Urinary bladder (tissue), 3 donors: ENCODE measurements at regions not wholly inside any gene's neighbourhood (a gene's known extent, or its start where the extent isn't known, plus 50 kb on each side); places are given as distances from the start of the nearest gene placed in this dataset.
A peak's percentile ranks its signal among the peaks of the same experiment; 100 is the strongest.

Experiments used
- DNase-seq: peaks from one replicate; pipeline ENCODE4 v3.0.0-alpha.2; 2015; ENCODE audit errors: extremely low spot score
- H3K27ac ChIP-seq: one replicate; pipeline ENCODE4 v1.5.1; 2013; ENCODE audit warnings: low read depth, mild to moderate bottlenecking, moderate library complexity
- H3K36me3 ChIP-seq: one replicate; pipeline ENCODE4 v1.6.1; 2013; ENCODE audit warnings: mild to moderate bottlenecking, moderate library complexity; ENCODE audit not compliant: insufficient read depth
- H3K4me1 ChIP-seq: one replicate; pipeline ENCODE4 v1.6.1; 2013; ENCODE audit warnings: mild to moderate bottlenecking, moderate library complexity; ENCODE audit not compliant: insufficient read depth
- H3K4me3 ChIP-seq: one replicate; pipeline ENCODE4 v1.5.1; 2013; ENCODE audit warnings: low read depth, low read length
- WGBS: extraction: QIAGEN DNeasy Blood & Tissue Kit; methylation state at CpG from one replicate; pipeline ENCODE4 v1.1.7; 2013; 5-methylcytosine and 5-hydroxymethylcytosine counted together
- donor health status: healthy with polysubstance abuse.
- donor health status: healthy.

DNA sequence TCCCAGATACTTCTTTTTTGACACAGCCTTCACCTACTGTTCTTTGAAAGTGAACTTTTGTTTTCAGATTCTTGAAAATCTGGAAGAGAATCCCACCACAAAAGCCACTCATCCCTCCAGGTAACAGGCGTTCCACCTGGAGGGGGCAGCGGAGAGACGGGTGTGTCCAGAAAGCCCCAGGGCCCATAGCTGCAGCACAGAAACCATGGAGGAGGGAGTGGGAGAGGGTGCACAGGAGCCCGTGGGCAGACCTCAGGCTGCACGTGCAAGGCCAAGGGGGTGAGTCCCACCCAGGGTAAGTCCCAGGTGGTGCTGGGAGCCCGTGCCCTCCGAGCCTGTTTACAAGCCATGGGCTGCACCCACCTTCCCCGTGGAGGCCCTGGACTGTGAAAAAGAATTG, 86.5 kb downstream of the PSMG1 start:
- Histone ChIP-seq H3K4me3 (no peak overlapping the region), H3K27ac (no peak overlapping the region), H3K4me1 (no peaks in the 10 kb centered on the region), H3K36me3 (no peaks in the 10 kb centered on the region)
- DNase-seq = no peak
- 95% methylated on average over 8 of the region's 8 CpGs for whole genome bisulfite sequencing

DNA sequence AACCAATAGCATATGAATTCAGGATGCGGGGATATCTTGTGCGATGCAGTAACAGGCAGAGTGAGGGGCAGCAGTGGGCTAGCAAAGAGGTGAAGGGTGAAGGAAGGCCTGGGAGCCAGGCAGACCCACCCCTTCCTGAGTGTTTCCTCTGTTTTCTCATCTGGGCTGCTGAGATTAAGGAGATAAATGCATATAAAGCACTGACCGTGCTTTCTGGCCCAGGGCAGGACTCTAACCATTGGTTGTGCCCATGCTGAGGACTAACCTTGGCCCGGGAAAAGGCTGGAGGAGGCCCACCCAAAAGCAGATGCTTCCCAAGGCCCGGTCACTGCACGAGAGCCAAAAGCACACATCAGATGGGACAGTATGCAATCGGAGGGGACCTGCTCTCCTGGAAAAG, 87.6 kb downstream of the PSMG1 start:
- DNase-seq = no peak

DNA sequence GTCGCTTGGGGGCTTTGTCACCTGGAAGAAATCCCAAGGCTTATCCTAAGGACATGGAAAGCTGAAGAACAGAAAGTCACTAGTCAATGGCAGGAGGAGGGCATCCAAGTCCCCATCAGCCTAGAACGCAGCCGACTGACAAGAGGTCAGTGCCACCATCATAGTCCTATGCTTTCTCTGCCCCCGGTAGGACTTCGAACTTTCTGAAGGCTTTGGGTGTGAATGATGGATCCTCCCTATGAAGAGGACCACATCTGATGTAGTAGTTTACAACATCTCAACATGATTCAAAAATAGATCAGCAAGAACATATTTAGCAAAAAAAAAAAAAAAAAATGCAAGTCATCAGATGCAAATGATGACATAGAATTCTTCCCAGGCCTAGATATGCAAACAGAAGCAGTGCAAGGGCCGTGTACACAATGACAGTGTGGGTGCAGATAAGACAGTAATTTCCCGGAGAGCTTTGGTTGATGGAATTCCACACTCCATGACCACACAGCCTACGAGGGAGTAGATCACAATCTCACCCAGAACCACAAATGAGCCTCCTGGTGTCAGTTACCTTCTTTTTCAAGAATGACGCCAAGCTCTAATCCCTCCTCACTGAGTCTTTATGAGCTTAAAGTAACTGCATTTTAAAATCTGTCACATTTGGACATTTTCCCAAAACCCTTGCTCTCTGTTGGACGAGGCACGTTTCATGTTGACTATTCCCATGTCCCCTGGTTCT, 88.2 kb downstream of the PSMG1 start:
- 71% methylated on average over 11 of the region's 11 CpGs for WGBS
- Histone ChIP-seq H3K36me3 (no peaks in the 10 kb centered on the region), H3K27ac (no peak overlapping the region), H3K4me1 (no peaks in the 10 kb centered on the region), H3K4me3 (no peak overlapping the region)
- no peak for DNase-seq

More for the DNA sequence above, 87.6 kb downstream of the PSMG1 start:
- H3K4me3 ChIP-seq = no peak overlapping the region
- 77% methylated on average over 7 of the region's 7 CpGs for WGBS
- no peaks in the 10 kb centered on the region for H3K4me1 ChIP-seq
- H3K27ac ChIP-seq = no peak overlapping the region
- no peaks in the 10 kb centered on the region for H3K36me3 ChIP-seq

DNA sequence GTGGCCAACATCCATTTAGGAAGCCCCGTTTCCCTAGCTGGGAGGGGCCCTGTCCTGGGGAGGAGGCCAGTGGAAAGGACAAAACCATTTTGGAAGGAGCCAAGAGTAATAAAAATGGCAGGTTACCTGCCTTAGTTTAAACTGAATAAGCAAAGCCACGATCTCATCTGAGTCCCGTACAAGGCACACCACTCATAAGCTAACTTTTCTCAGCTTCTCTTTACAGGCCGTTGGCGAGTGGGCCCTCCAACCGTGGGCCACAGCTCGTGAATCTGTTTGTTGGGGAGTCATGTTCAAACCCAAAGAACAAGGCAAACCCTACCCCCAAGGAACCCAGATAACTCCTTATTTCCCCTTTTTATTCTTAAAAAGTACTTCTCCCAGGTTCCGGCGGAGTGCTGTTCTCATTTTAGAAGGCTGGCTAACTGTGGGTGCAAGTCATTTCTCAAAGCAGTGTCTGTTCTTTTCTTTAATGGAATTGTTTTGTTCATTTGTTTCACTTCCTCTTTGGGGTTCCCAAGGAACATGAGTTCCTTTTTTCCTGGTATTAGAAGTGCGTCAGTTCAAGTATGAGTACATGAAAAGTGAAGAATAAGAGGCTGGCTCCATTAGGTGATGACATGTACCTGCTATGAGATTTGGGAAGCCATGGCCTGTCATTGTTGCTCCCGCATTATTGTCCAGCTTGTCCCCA, 89.0 kb downstream of the PSMG1 start:
- H3K36me3 ChIP-seq = no peaks in the 10 kb centered on the region
- no peak for DNase-seq
- 88% methylated on average over 11 of the region's 11 CpGs for WGBS
- H3K4me3 ChIP-seq = no peak overlapping the region
- no peak overlapping the region for H3K27ac ChIP-seq
- no peaks in the 10 kb centered on the region for H3K4me1 ChIP-seq

DNA sequence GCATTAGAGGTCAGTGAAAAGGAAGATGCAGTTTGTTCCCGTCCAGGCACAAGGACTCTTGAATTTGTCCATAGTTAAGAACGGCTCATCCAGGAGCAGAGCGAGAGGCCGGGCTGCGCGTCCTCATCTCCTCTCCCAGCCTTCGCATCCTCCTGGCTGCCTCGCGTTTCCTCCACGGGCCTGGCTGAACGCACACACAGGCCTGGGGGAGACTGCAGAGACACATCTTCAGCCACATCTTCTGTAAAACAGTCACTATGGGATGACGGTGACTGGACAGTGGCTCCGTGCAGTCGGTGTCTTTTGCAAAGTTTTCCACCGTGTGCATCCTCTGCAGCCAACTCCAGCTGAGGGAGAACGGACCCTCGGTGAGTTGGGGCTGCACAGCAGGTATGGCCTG, 89.7 kb downstream of the PSMG1 start:
- H3K27ac ChIP-seq = no peak overlapping the region
- DNase-seq = no peak
- H3K36me3 ChIP-seq = no peaks in the 10 kb centered on the region
- no peak overlapping the region for H3K4me3 ChIP-seq
- WGBS = 96% methylated on average over 17 of the region's 17 CpGs
- H3K4me1 ChIP-seq = no peaks in the 10 kb centered on the region

DNA sequence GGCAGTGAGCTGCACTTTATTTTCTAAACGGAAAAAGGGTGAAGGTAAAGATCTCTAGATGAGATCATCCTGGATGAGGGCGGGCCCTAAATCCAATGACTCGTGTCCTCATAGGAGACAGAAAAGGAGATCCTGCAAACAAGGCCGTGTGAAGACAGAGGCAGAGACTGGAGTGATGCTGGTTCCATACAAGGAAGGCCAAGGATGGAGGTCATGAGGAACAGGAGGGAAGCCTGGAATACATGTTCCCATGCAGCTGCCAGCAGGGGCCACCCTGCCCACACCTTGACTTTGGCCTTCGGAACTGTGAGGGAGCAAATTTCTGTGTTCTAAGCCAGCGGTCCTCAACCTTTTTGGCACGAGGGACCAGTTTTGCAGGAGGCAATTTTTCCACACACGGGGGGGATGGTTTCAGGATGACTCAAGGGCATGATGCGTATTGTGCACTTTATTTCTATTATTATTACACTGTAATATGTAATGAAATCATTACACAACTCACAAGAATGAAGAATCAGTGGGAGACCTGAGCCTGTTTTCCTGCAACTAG, 94.3 kb downstream of the PSMG1 start:
- Histone ChIP-seq H3K36me3 (no peaks in the 10 kb centered on the region), H3K27ac (no peak overlapping the region), H3K4me1 (no peaks in the 10 kb centered on the region), H3K4me3 (no peak overlapping the region)
- DNase-seq = no peak
- WGBS = 58% methylated on average over 9 of the region's 9 CpGs

DNA sequence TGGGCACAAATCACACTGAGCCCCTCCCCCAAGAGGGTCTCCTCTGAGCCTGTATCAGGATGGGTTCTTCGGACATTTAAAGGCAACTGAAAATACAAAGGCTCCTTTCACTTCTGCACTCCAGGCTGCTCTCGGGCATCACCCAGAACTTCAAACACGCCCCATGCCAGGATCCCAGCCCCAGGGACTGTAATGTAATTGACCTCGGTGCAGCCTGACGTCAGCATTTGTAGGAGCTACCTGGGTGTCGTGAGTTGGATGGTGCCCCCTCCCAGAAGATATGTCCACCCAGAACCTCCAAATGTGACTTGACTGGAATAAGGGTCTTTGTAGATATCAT, 95.2 kb downstream of the PSMG1 start:
- H3K4me3 ChIP-seq = no peak overlapping the region
- WGBS = 82% methylated on average over 6 of the region's 6 CpGs
- H3K4me1 ChIP-seq = no peaks in the 10 kb centered on the region
- no peak for DNase-seq
- H3K27ac ChIP-seq = no peak overlapping the region
- no peaks in the 10 kb centered on the region for H3K36me3 ChIP-seq

DNA sequence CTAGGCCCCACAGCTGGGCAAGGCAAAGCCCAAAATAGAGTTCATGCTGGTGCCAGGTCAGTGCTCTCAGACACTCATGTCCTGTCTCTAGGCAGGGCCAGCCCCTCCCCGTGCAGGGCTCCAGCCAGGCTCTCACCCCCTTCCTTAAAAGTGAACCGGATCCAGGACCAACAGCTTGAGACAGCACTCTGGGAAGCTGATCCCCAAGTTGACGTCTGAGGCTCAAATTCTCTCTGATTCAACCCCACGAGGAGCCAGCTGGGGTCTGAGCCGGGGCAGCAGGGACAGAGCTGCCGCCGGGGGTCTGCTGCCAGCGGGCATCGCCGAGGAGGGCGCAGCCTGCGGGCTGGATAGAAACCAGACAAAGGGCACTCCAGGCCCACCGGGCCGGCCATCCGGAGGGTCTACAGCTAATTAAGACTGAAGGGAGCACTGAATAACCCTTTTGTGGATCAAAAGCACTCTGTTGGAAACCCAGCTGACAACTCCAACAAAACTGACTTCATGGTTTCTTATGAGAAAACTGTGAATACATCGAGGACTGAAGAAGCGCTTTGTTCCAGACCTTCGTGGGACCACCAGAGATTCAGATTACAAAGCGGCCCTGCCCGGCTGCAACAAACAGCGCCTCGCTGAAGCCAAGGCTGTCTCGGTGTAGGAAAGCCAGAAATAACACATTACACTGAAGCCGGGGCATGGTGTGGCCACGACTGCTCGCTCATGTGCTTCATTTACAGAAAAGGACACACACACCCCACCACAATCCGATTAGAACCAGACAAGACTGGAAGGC, 95.8 kb downstream of the PSMG1 start:
- Histone ChIP-seq H3K4me3 (no peak overlapping the region), H3K36me3 (no peaks in the 10 kb centered on the region), H3K4me1 (no peaks in the 10 kb centered on the region), H3K27ac (no peak overlapping the region)
- 85% methylated on average over 27 of the region's 27 CpGs for WGBS
- DNase-seq = no peak

DNA sequence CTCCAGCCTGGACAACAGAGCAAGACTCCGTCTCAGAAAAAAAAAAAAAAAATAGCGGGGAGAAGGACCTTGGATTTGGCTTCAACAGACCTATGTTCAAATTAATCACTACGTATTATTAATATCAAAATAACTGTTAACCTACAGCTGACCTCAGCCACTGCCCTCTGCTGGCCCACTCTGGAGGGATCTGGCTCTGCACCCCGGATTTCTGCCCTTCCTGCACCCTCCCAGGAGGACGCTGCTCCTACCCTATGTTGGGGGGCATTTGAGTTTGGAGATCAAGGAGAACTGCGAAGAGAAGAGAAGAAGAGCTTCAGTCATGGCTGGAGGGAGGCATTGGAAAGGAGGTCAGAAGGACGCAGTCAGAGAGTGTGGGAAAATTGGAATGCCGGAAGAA, 96.7 kb downstream of the PSMG1 start:
- no peaks in the 10 kb centered on the region for H3K4me1 ChIP-seq
- H3K27ac ChIP-seq = no peak overlapping the region
- no peak for DNase-seq
- 91% methylated on average over 8 of the region's 8 CpGs for WGBS
- H3K4me3 ChIP-seq = no peak overlapping the region
- no peaks in the 10 kb centered on the region for H3K36me3 ChIP-seq

DNA sequence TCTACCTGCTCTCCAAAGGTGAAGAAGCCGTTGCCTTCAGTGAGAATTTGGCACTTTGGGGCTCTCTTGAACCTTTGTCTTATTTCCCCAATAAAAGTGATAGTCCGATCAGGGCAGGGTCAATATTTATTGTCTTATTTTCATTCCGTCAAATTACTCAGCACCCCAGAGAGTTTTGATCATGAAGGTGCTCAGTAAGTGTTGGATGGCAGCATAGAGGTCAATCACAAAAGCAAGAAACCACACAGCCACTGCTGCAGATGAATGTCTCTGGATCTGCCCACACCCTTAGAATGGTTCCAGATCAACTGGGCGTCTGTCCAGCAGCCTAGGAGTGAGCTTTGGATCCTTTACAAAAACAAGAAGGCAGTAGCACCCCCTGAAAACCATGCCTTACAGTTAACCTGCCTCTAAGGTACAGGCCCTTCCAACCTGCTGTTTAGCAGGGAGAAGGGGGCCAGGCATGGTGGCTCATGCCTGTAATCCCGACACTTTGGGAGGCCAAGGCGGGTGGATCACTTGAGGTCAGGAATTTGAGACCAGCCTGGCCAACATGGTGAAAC, 97.3 kb downstream of the PSMG1 start:
- DNase-seq = no peak
- Histone ChIP-seq H3K4me3 (no peak overlapping the region), H3K36me3 (no peaks in the 10 kb centered on the region), H3K27ac (no peak overlapping the region), H3K4me1 (no peaks in the 10 kb centered on the region)
- 93% methylated on average over 6 of the region's 6 CpGs for WGBS

DNA sequence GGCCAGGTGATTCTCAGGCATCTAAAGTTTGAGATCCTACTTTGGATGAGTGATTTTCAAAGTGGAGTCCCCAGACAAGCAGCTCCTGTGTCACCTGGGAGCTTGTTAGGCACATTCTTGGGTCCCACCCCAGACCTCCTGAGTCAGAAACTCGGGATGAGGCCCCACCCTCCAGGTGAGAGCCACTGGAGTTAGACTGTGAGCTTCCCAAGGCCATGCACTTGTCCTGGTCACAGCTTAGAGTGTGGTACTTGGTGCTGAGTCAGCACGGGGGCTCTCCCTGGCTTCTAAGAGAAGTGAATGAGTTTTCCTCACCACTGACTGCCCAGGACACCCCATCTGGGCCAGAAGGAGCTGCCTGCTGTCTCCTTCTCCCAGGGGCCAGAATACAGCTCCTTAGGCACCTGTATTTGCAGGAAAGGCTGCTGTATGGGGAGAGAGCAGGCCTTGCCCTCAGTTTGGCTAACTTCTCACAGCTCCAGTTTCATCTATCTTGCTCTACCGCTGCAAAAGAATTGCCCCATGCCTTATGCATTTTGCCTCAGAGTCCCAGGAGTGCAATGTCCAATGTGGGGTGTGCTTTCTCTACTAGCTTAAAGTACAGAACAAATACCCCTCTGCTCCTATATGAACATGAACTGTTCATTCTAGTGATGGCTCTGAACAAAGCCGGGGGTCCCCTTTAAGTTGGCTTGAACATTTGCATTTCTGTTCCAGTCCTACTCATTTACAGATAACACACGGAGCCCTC, 98.1 kb downstream of the PSMG1 start:
- DNase-seq = no peak
- Histone ChIP-seq H3K27ac (no peak overlapping the region), H3K36me3 (no peaks in the 10 kb centered on the region), H3K4me1 (no peaks in the 10 kb centered on the region), H3K4me3 (no peak overlapping the region)
- WGBS = 82% methylated on average over 5 of the region's 5 CpGs

DNA sequence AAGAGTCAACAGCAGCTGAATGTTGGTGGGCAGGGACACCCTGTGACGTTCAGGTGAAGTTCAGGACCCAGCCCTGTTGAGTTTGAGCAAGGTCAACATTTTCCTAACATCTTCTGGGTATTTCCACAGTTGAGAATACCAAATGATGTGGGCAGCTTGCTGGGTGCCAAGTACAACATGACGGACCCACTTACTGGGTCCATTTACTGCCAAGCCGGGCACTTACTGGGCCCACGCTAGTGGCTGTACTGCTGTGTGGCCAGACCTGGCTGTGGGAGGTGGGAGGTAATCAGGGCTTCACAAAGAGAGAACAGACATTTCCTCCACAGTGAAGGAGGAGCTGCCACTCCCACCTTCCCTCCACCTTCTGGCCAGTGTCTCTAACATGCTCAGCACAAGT, 99.2 kb downstream of the PSMG1 start:
- H3K36me3 ChIP-seq = no peaks in the 10 kb centered on the region
- no peak overlapping the region for H3K4me3 ChIP-seq
- DNase-seq = no peak
- 82% methylated on average over 4 of the region's 4 CpGs for WGBS
- H3K4me1 ChIP-seq = no peaks in the 10 kb centered on the region
- H3K27ac ChIP-seq = no peak overlapping the region

DNA sequence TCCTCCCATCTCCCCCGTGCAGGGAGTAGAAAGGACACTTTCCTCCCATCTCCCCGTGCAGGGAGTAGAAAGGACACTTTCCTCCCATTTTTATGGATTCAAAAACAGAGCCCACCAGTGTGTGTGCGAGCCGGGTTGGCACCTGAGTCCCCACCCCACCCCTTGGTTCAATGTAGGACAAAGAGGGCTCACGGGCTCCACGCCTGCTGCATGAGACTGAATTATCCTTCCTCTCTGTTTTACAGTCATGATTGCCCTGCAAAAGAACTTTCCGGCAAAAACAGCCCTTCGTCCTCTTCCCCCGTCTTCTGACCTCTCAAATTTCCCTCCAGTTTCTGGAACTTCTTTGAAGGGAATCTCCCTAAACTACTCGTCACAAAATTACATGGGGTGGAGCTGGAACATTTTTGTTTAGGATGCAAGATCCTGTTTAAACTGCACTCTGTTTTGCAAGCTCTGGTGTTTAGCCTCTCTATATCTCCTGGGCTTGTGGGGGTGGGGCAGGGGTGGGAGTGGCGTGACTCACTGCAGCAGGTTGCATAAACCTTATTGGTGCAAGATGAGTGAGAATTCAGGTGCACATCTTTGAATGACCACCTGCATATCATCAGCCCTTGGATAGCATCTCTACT, 99.8 kb downstream of the PSMG1 start:
- H3K36me3 ChIP-seq = no peaks in the 10 kb centered on the region
- peak overlapping the region; percentile 65 for H3K27ac ChIP-seq
- H3K4me1 ChIP-seq = no peaks in the 10 kb centered on the region
- H3K4me3 ChIP-seq = no peak overlapping the region
- no peak for DNase-seq
- 41% methylated on average over 11 of the region's 11 CpGs for WGBS
